ENCODE measurements at regions not wholly inside any gene's neighbourhood (a gene's known extent, or its start where the extent isn't known, plus 50 kb on each side); places are given as distances from the start of the nearest gene placed in this dataset.

DNA sequence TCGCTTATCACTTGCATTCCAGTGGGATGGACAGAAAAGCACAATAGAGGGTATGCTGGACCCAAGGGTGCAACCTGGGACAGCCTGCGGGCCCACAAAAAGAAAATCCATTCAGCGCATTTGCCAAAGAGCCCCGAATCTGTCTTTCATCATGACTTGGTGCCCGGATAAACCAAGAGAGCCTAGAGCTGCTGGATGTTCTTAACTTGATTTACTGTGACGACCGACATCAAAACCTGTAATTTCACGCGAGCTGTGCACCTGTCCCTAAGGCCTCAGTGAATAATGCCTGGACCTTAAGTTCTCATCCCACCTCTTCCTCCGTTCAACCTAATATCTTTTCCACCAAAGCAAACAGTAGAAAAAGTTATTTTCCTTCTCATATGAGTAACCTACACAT lies 115.5 kb upstream of the ACKR3 start:
- H3K27me3 ChIP-seq (replicated peaks in 1 of 4; ENCODE audit: control extremely low read depth in 1 of 4, control insufficient read depth in 3 of 4, insufficient read depth in 4 of 4, low read length in 3 of 4): no peaks in the 10 kb centered on the region
- no peaks in the 10 kb centered on the region for H3K4me1 Mint-ChIP-seq
- H4K20me1 ChIP-seq (ENCODE audit: control insufficient read depth, insufficient read depth, low read length, poor library complexity, severe bottlenecking): no peaks in the 10 kb centered on the region
- H3K4me2 ChIP-seq (replicated peaks; ENCODE audit: low read depth, low read length, poor library complexity, severe bottlenecking): no peak overlapping the region
- no peaks in the 10 kb centered on the region for H3K4me1 ChIP-seq (ENCODE audit: control insufficient read depth in 2 of 2, insufficient read depth in 2 of 2, low read length in 2 of 2)
- H3K27ac Mint-ChIP-seq: no peak overlapping the region
- TF ChIP-seq, protein P1, sequence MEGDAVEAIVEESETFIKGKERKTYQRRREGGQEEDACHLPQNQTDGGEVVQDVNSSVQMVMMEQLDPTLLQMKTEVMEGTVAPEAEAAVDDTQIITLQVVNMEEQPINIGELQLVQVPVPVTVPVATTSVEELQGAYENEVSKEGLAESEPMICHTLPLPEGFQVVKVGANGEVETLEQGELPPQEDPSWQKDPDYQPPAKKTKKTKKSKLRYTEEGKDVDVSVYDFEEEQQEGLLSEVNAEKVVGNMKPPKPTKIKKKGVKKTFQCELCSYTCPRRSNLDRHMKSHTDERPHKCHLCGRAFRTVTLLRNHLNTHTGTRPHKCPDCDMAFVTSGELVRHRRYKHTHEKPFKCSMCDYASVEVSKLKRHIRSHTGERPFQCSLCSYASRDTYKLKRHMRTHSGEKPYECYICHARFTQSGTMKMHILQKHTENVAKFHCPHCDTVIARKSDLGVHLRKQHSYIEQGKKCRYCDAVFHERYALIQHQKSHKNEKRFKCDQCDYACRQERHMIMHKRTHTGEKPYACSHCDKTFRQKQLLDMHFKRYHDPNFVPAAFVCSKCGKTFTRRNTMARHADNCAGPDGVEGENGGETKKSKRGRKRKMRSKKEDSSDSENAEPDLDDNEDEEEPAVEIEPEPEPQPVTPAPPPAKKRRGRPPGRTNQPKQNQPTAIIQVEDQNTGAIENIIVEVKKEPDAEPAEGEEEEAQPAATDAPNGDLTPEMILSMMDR (IDR thresholded peaks at IDR 0.05): no peak
- TF ChIP-seq EZH2 (IDR thresholded peaks at IDR 0.05; ENCODE audit: borderline replicate concordance, insufficient read depth, low read depth, low read length, poor library complexity, severe bottlenecking): no peak
- no peaks in the 10 kb centered on the region for H3K36me3 ChIP-seq (replicated peaks in 1 of 2; ENCODE audit: control extremely low read depth in 1 of 2, control insufficient read depth in 1 of 2, extremely low read depth in 1 of 2, insufficient read depth in 2 of 2, low read length in 1 of 2)
- H3K9me3 ChIP-seq (ENCODE audit: control extremely low read depth in 1 of 3, control insufficient read depth in 2 of 3, insufficient read depth in 1 of 3, low read length in 2 of 3): peaks cover 0 to 4% (median 3%) of the 10 kb centered on the region in 3 donors
- CTCF ChIA-PET: interaction anchor here (2.0 kb wide), 1 partner anchor 115 kb away, joined by 6 read pairs; the partner anchor contains the start of gene ACKR3
- no peak overlapping the region for H2AFZ ChIP-seq (ENCODE audit: insufficient read depth, low read depth, low read length, poor library complexity, severe bottlenecking)
- no peak overlapping the region for H3K4me3 Mint-ChIP-seq
- POLR2A ChIA-PET: no interaction called here
- peaks cover 6% of the 10 kb centered on the region for H3K9me3 Mint-ChIP-seq (ENCODE audit: insufficient read depth)
- intact Hi-C loops (cut with micrococcal nuclease): no loop called here
- DNase-seq: no peak
- peaks cover 20% of the 10 kb centered on the region for H3K27me3 Mint-ChIP-seq
- H3K27ac ChIP-seq (ENCODE audit: low read length in 2 of 2): no peak overlapping the region
- no peak for ATAC-seq (ENCODE audit: low read depth)
- WGBS (ENCODE audit: insufficient coverage): 91% methylated on average over 10 of the region's 10 CpGs
- H3K4me3 ChIP-seq (ENCODE audit: control extremely low read depth in 1 of 5, extremely low read depth in 1 of 5, insufficient read depth in 1 of 5, low read depth in 2 of 5, low read length in 4 of 5): no peak overlapping the region
- no peaks in the 10 kb centered on the region for H3K79me2 ChIP-seq (ENCODE audit: control insufficient read depth, insufficient read depth, low read length)
- no peak overlapping the region for H3K9ac ChIP-seq (ENCODE audit: low read length)

DNA sequence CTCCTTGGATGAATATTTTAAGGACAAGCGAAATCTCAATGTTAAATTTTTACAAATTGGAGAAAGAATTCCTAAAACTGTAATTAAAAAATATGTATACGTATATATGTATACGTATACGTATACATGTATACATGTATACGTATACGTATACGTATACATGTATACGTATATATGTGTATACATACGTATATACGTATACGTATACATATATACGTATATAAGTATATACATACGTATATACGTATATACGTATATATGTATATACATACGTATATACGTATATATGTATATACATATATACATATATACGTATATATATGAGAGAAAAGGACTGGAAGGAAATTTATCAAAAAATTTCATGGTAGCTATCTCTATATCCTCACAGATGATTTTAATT lies 110.2 kb upstream of the ACKR3 start:
- no peak overlapping the region for H3K9ac ChIP-seq (ENCODE audit: low read length)
- H3K9me3 ChIP-seq (ENCODE audit: control extremely low read depth in 1 of 3, control insufficient read depth in 2 of 3, insufficient read depth in 1 of 3, low read length in 2 of 3): peaks cover 0 to 9% (median 3%) of the 10 kb centered on the region in 3 donors
- ChIA-PET POLR2A (no interaction called here), CTCF (no interaction called here)
- no peaks in the 10 kb centered on the region for H3K4me1 ChIP-seq (ENCODE audit: control insufficient read depth in 2 of 2, insufficient read depth in 2 of 2, low read length in 2 of 2)
- H3K27ac Mint-ChIP-seq: no peak overlapping the region
- intact Hi-C loops (cut with micrococcal nuclease): no loop called here
- H3K27ac ChIP-seq (ENCODE audit: low read length in 2 of 2): no peak overlapping the region
- H3K4me2 ChIP-seq (replicated peaks; ENCODE audit: low read depth, low read length, poor library complexity, severe bottlenecking): no peak overlapping the region
- H3K4me1 Mint-ChIP-seq: no peaks in the 10 kb centered on the region
- no peaks in the 10 kb centered on the region for H3K36me3 ChIP-seq (replicated peaks in 1 of 2; ENCODE audit: control extremely low read depth in 1 of 2, control insufficient read depth in 1 of 2, extremely low read depth in 1 of 2, insufficient read depth in 2 of 2, low read length in 1 of 2)
- no peaks in the 10 kb centered on the region for H4K20me1 ChIP-seq (ENCODE audit: control insufficient read depth, insufficient read depth, low read length, poor library complexity, severe bottlenecking)
- no peak overlapping the region for H3K4me3 ChIP-seq (ENCODE audit: control extremely low read depth in 1 of 5, extremely low read depth in 1 of 5, insufficient read depth in 1 of 5, low read depth in 2 of 5, low read length in 4 of 5)
- no peak overlapping the region for H3K4me3 Mint-ChIP-seq
- no peak overlapping the region for H2AFZ ChIP-seq (ENCODE audit: insufficient read depth, low read depth, low read length, poor library complexity, severe bottlenecking)
- peaks cover 2% of the 10 kb centered on the region for H3K27me3 Mint-ChIP-seq
- H3K9me3 Mint-ChIP-seq (ENCODE audit: insufficient read depth): peaks cover 6% of the 10 kb centered on the region
- TF ChIP-seq, protein P1 (IDR thresholded peaks at IDR 0.05): no peak
- no peak for TF ChIP-seq EZH2 (IDR thresholded peaks at IDR 0.05; ENCODE audit: borderline replicate concordance, insufficient read depth, low read depth, low read length, poor library complexity, severe bottlenecking)
- no CpG with 5 or more reads among the region's 18 CpGs for WGBS (ENCODE audit: insufficient coverage)
- no peaks in the 10 kb centered on the region for H3K27me3 ChIP-seq (replicated peaks in 1 of 4; ENCODE audit: control extremely low read depth in 1 of 4, control insufficient read depth in 3 of 4, insufficient read depth in 4 of 4, low read length in 3 of 4)
- no peak for DNase-seq
- H3K79me2 ChIP-seq (ENCODE audit: control insufficient read depth, insufficient read depth, low read length): no peaks in the 10 kb centered on the region
- ATAC-seq (ENCODE audit: low read depth): no peak

All from B cell (primary cell).